ENCODE measurements at regions not wholly inside any gene's neighbourhood (a gene's known extent, or its start where the extent isn't known, plus 50 kb on each side); places are given as distances from the start of the nearest gene placed in this dataset.
"Not testable (repeated sequence)": the region's sequence is repeated elsewhere in the genome, so short reads cannot be mapped to it uniquely, and the experiment has no call there.

DNA sequence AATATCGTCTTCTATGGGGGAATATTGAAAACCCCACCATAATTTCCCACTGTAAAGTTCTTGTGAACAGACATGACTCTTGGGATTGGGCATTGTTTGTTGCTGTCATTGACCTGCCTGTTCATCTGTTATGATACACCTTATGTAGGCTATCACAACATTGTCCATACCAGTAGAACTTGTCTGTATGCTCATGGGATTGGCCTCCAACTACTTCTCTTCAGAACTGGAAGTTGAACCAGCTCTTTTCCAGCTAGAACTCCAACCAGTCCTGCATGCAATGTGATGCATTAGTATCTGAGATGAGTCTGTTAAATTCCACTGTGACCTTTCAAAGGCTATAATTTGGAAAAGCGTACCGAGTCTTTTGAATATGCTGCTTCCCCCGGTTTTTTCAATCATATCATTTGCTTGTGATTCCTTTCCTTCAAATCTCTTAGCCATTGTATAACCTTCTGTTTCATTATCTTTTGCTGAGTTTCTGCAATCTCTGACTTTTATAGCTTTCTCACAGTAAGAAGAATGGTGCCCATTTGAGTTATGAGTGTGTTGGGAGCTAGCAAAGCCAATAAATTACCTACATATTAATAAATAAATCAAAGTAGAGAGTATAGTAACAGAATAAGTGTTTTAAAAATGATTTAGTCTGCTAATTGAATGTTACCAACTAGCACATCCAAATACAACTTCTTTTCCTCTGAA is 101.9 kb downstream of the PLK2 start:
- no peak for DNase-seq (ENCODE audit: low read depth, low spot score)

DNA sequence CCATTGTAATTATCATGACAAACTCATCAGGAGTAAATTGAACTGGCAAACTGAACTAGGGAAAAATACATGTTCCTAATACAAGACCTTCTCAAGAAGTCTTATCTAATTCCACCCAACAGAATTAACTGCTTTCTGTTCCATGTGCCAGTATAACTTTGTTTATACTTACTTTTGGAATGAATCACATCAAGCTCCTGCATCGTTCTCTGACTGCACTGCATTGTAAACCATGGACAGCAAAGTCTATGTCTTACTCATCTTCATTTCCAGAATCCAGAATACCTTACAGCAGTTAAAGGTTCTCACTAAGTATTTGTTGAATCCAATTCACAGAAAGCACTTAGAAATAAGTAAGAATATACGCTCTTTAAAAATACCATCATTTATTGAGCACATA is 102.8 kb downstream of the PLK2 start:
- DNase-seq (ENCODE audit: low read depth, low spot score) = no peak

DNA sequence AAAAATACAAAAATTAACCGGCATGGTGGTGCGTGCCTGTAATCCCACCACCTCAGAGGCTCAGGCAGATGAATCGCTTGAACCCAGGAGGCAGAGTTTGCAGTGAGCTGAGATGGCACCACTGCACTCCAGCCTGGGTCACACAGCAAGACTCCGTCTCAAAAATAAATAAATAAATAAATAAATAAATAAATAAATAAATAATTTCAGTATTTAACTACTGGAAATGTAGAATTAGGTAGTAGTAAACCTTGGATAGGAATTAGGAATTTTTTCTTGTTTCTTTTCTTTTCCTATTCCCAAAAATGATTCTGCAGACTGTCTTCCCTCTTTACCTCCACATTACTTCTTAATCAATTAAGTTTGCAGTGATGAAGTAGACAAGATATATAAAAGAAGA is 103.2 kb downstream of the PLK2 start:
- DNase-seq (ENCODE audit: low read depth, low spot score) = no peak

DNA sequence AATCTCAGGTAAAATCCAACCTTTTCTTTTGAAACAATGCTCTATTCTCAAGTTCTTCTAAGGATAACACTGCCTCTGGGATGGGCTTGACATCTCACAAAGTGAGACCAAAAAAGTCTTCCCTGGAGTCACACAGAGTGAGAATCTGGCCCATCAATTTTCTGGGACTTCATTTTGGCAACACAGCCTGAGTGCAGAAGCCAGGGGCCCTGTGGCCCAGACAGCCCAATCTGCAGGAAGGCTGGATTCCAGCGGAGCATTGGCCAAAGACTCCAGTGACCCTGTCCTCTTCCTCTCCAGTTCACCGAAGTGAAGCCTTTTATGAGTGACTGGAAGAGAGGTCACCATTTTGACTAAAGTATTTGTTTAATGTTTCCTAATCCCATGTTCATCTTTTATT is 105.1 kb downstream of the PLK2 start:
- no peak for DNase-seq (ENCODE audit: low read depth, low spot score)

DNA sequence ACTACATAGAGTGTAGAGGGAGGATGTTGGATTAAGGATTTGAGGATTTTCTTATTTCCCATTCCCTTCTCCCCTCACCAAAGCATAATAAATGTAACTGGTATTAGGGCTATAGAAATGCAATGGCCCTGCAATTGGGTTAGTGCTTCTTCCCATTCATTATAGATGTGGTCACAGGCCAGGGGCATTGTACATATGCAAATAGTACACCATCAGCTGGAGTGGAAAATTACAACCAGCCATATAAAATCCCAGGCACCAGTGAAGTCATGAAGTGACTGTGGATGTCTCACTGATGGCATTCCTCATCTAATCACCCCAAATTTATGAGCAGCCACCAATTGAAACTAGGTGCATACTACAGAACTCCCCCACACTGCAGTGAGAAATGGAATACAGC is 105.9 kb downstream of the PLK2 start:
- DNase-seq (ENCODE audit: low read depth, low spot score) = no peak

DNA sequence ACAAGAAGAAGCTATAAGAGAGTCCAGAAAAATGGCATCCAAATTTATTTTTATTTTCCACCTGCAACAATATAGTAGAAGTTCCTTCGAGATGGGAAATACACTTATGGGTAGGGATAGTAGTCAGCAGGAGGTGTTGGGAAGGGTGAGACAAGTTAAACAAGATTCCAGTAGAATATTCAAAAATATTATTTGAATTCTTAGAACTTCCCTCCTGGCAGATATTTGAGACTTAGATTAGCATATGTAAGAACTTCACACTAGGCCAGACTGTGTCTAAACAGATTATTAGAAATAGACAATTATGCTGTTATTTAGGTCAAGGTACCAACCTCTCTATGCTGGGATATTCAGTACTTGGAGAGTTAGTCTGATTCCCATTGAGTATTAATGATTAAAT is 108.7 kb downstream of the PLK2 start:
- no peak for DNase-seq (ENCODE audit: low read depth, low spot score)

DNA sequence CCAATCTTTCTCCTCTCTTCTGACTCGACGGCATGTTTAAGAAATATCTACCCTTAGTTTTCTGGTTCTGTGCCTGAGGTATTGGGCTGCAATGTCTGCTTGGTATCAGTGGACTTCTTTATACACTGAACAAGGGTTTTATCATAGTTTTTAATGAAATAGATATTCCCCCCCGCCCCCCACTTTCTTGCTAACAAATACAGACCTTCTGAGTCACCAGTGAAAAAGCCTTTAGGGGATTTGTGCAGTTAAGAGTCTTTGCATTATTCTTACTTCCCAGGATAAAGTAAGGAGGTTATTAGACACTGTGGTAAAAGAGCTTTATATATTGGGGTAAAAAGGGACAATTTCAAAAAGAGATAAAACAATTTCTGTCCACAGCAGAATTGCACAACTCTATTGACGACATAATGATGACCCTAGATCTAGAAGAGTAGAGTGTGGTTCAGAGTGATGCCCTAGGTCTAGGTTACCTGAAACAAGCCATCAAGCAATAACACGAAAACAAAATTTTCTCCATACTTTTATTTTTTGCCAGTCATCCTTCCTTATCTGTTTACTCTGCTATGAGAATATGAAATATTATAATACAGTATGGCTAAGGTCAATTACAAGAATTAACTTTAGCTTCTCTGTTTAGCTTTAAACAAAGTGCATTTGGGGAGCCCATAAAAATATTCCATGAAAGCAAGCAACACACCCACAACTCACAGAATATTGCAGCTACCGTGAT is 110.7 kb downstream of the PLK2 start:
- DNase-seq (ENCODE audit: low read depth, low spot score) = no peak

DNA sequence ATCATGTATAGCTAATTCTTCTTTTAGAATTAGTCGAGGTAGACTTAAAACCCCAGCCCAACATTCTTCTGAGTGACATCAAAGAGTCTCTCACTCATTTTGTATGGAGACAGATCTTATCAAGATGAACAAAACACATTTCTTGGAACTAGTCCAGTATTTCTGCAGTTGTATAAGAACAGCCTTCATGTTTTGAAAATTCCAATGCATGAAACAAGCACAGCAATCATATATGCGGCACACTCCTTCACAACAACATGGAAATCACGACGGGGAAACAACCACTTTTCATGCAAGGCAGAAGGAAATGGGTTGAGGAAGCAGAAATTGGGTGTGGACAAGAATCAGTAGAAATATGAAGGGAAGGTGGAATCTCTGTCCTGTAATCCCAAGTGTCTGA is 113.8 kb downstream of the PLK2 start:
- no peak for DNase-seq (ENCODE audit: low read depth, low spot score)

DNA sequence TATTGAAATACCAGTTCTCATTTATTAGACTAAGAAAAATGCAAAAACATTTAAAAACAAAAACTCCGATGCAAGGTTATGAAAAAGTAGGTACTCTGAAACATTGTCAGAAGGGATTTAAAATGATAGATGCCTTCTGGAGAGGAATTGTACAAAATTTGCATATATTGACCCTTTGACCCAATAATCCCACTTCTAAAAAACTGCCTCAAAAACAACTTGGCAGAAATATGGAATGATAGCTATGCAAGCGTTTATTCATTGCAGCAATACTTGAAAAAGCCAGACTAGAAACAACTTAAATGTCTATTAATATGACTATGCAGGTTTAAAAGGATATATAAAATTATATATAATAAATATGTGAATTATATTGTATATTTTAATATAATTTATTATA is 118.4 kb downstream of the PLK2 start:
- no peak for DNase-seq (ENCODE audit: low read depth, low spot score)

DNA sequence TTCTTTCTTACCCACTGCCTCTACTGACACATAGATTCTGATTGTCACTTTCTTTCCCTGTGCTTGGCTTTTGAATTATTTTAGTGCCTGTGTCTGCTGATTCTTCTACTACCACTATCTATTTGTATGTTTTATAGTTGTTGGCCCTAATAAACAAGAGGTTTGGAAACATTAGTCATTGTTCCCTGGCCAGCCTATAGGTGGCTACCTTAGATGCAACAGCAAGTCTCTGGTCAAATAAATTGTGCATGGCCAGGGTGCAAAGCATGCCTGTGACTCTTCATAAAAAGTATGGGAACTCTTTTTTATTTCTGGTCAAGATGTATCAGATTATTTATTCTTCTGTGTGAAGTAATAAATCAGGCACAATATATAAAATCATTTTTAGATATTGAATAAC is 124.4 kb downstream of the PLK2 start:
- DNase-seq (ENCODE audit: low read depth, low spot score) = no peak

DNA sequence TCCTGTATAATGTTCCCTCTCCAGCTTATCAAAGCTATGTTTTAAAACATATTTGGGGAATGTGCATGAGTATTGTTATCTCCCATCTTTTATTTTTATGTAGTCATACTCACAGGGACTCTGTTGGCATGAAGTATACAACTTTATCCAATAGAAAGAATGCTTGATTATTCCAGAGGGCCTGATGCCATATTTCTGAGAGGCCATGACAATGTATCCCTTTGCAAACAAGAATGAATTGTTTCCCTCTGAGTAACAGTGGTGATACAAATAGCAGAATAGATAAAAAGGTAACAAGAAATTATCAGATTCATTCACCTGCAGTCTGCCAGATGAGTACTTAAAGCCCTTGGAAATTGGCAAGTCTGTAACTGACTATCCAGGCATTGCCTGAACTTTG is 125.9 kb downstream of the PLK2 start:
- no peak for DNase-seq (ENCODE audit: low read depth, low spot score)

DNA sequence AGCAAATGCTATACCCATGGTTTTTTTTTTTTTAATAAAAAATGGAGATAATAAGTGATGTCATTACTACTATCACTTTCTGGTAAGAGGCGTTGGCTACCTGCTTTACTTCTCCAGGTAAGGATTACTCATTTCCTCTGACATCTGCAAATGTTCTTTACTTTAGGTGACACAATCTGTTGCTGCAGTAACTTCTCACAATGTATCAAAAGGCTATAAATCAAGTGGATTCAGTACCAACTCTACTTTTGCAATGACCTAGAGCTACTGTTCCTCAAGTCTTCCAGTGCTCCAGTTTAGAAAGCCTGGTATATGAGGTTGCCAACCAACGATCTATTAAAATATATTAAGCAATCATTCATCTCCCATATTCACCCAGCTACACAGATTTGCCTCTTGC is 129.1 kb downstream of the PLK2 start:
- no peak for DNase-seq (ENCODE audit: low read depth, low spot score)

DNA sequence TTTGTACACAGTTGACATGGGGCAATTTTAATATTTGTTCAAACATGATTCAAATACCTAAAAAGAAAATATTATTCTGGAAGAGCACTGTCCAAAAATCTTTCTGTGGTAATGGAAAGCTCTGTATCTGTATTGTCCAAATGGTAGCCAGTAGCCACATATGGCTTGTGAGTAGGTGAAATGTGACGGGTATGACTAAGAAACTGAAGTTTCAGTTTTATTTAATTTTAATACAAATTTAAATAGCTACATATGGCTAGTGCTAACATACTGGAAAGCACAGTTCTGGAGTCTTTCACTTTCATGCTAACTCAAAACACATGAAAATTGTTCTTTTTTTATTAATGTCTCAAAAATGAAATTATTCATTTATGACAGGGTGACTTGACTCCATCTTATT is 132.6 kb downstream of the PLK2 start:
- no peak for DNase-seq (ENCODE audit: low read depth, low spot score)

DNA sequence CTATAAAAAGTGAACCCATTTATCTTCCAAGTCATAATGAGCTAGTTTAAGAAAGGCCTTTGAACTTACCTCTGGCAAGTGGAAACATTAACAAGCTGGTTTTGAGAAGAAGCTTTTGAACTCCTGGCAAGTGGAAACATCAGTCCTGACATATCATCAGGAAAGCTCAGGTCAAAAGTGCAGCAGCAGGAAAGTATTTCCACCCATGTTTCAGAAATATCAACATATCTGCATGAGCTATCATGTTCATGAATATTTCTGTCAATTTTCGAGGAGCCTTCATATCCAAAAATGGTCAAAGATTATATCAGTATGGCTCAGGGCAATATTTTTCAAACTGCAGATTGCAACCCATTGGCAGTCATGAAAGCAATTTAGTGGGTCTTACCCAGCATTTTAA is 133.9 kb downstream of the PLK2 start:
- DNase-seq (ENCODE audit: low read depth, low spot score) = no peak

DNA sequence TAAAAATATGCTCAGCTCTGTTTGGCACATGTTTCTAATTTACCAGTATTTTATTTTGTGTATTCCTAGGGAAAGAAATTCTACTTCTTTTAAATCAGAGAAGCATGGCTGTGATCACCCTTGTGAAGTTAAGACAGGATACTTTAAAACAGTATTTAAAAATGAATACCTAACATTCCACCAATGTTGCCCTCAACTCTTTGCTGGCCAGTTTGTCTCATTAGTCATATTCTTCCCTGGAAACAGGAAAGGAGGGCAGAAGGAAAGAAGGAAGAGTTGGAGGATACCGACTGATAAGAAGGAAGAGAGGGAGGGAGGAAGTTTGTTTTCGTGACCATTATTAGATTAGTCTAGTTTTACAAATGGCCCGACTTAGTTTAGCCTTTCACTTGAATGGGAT is 137.4 kb downstream of the PLK2 start:
- no peak for DNase-seq (ENCODE audit: low read depth, low spot score)

DNA sequence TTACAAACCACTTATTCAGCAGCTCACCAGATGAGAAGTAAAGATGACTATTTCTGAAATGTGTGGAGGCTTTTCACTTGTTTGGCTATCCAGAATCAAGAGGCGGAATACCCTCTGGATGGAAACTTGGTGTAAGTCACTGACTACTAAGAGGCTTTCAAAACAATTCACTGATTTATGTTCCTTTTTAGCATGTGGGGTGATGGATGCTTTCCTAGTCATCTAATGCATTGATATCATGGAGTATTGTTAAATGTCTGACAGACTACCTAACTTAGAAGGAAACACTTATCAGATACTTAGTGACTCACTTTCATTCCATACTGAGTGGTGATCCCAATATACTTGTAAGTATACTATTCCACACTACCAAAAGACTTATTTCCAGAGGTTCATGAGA is 141.4 kb downstream of the PLK2 start:
- DNase-seq (ENCODE audit: low read depth, low spot score) = no peak

DNA sequence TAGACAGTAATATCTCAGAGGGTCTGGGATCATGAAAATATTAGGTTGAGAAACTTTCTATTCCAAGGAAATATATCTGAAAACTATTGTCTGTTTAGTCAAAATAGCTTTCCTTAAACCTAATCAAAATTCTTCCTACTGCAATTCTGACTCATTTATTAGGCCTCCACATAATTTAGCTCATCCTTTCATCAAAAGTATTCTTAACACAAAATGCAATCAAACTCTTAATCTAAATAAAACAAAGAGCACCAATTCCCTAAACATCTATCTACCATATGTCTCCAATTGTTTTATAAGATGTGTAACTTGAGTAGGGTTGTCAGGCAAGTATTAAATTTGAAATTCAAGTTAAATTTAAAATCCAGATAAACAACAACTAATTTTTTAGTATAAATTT is 142.1 kb downstream of the PLK2 start:
- DNase-seq (ENCODE audit: low read depth, low spot score) = no peak

DNA sequence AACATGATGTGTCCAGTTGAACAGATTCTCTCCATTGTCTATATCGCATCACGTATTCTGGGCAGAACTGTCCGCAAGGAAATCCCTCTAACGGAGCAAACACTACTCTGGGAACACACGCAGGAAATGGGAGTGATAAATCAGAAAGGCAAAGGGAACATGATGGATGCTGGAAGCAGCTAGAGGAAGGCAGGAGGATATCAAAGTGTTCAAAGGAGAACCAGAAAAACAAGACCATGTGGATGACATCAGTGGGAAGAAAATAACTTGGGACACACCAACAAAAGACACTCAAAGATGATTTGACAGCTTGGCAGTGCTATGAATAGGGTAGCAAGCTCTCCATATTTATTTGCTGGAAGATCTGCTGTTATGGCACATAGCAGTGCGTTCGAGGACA is 142.9 kb downstream of the PLK2 start:
- DNase-seq (ENCODE audit: low read depth, low spot score) = no peak

DNA sequence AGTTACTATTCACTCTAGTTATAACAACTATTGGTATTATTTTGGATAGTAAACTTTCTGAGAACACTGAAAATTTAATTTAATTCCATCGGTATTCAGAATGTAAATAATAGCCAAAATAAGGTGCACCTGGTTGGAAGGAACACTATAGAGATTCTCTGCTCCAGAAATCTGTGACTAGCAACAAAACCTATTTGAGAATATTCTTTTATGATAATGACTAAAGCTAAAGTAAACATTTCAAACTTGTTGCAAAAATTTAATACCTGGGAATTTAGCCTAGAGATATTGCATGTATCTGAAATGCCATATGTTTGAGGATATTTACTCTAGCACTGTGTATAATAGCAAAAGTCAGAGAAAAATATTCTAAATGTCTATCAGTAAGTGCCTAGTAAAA is 144.1 kb downstream of the PLK2 start:
- no peak for DNase-seq (ENCODE audit: low read depth, low spot score)

DNA sequence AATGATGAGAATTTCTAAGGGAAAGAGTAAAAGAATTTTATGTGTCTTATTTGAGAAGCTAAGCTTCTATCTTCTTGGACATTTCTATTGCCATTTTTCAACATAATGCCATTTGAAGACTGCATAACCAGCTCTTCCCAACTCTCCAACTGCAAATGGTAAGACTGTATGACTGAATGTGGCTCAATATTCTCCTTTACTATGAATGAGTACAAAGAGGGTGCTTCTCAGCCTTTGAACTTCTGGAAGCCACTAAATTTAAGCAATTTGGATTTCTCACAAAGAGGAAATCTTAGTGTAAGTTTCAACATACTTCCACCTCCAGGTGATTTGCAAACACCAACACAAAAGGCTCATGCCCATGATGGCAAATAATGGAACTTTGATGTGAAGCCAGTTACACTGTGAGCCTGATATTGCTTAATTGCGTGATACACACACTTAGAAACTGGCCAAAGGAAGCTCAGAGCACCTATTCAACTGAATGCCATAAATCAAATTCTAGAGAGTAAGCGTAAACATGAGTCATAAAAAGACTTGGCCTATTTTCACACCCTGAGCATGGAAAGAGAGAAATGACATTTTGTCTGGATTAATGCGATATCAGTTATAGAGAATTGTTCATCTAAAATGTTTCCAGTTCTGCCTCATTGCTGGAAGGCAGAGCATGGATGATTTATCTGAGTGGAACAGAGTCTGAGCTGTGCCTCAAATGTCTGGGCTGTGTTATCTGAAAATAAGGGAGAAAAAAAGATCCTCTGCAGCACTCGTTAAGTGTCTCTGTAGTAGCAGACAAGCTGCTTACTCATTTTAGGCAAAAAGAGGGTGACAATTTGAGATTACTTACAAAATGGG is 145.3 kb downstream of the PLK2 start:
- DNase-seq (ENCODE audit: low read depth, low spot score) = no peak

DNA sequence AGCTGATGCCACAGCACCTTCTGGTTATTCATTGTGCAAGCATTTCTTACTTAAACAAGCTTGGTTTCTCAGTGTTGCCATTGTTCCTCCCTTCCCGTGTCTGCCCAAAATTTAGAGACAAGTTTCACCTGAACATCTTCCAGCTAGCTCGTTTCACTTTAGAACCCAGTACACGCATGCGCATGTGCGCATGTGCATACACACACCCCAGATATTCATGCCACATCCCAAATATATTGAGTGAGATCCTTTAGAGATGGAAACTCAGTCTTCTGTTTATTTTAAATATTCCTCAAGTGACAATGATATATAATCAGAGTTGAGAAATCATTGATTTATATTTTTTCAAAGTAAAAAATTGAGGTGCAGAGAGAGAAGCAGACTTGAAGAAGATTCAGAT is 147.6 kb downstream of the PLK2 start:
- DNase-seq (ENCODE audit: low read depth, low spot score) = no peak

DNA sequence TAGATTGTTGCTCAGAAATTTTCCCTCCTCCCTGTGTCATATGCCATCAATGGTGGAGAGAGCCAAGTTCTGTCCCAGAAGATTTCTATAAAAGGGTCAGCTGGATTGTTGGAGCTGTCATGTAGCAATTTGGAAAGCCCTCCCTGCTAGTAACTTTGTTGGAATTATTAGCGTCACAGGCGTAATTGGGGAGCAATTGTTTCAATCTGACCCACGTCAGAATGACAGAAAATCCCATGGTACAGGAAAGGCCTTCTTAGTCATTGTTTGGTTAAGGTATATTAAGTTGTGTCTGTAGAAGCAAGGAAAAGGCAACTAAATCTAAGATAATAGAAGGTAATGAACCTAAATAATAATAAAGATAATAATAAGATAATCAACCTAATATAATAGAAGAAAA is 148.4 kb downstream of the PLK2 start:
- no peak for DNase-seq (ENCODE audit: low read depth, low spot score)

DNA sequence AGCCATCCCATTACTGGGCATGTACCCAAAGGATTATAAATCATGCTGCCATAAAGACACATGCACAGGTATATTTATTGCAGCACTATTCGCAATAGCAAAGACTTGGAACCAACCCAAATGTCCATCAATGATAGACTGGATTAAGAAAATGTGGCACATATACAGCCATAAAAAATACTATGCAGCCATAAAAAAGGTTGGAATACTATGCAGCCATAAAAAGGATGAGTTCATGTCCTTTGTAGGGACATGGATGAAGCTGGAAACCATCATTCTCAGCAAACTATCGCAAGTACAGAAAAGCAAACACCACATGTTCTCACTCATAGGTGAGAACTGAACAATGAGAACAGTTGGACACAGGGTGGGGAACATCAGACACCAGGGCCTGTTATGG is 151.5 kb downstream of the PLK2 start:
- DNase-seq (ENCODE audit: low read depth, low spot score) = not testable (repeated sequence)

Measured in pulmonary artery endothelial cell (primary cell).